ENCODE measurements at regions not wholly inside any gene's neighbourhood (a gene's known extent, or its start where the extent isn't known, plus 50 kb on each side); places are given as distances from the start of the nearest gene placed in this dataset.

- H3K4me3 ChIP-seq: no peak overlapping the region
- ATAC-seq: no peak
- Mint-ChIP-seq H3K36me3 (ENCODE audit: low read depth) (no peaks in the 10 kb centered on the region), H3K9me3 (no peaks in the 10 kb centered on the region), H3K4me3 (no peak overlapping the region), H3K27me3 (ENCODE audit: insufficient read depth, low read depth, poor library complexity) (no peaks in the 10 kb centered on the region), H3K27ac (no peak overlapping the region), H3K4me1 (0 out of 3 replicates have a peak, but pooled peaks cover 5% of the 10 kb centered on the region)
- H3K4me2 ChIP-seq: no peak overlapping the region
- H4K20me1 ChIP-seq (replicated peaks; ENCODE audit: insufficient read depth): no peaks in the 10 kb centered on the region
- H3F3A ChIP-seq (replicated peaks; ENCODE audit: low read depth): no peaks in the 10 kb centered on the region
- no peaks in the 10 kb centered on the region for H3K36me3 ChIP-seq (ENCODE audit: insufficient read depth)
- no peaks in the 10 kb centered on the region; the same call in 1 of the 2 replicates for H3K9me2 ChIP-seq (ENCODE audit: insufficient read depth)
- TF ChIP-seq EZH2phosphoT487 (IDR thresholded peaks at IDR 0.05; ENCODE audit: unreplicated experiment): no peak
- no peak for TF ChIP-seq CTCF (conservative IDR thresholded peaks at IDR 0.05; ENCODE audit: low read depth in 2 of 2)
- no peak for TF ChIP-seq NANOG (IDR thresholded peaks at IDR 0.05; ENCODE audit: borderline replicate concordance)
- TF ChIP-seq REST (IDR thresholded peaks at IDR 0.05; ENCODE audit: unreplicated experiment): no peak
- no peak for TF ChIP-seq POLR2AphosphoS5 (IDR thresholded peaks at IDR 0.05; ENCODE audit: low read depth)
- H3K27ac ChIP-seq (ENCODE audit: low read depth): no peak overlapping the region
- H2AFZ ChIP-seq: no peak overlapping the region
- H3K79me2 ChIP-seq (replicated peaks; ENCODE audit: insufficient read depth): no peaks in the 10 kb centered on the region
- DNase-seq (ENCODE audit: low spot score): no peak
- H3K27me3 ChIP-seq (ENCODE audit: insufficient read depth): no peaks in the 10 kb centered on the region
- no peaks in the 10 kb centered on the region for H3K4me1 ChIP-seq (ENCODE audit: insufficient read depth)
Measured at GRCh38 chr14:84726471-84726870, 803.5 kb upstream of the FLRT2 start.

- peaks cover 4% of the 10 kb centered on the region; the same call in 1 of the 3 replicates for H3K36me3 Mint-ChIP-seq (ENCODE audit: low read depth)
- Histone ChIP-seq H3F3A (replicated peaks; ENCODE audit: low read depth) (no peaks in the 10 kb centered on the region), H3K36me3 (ENCODE audit: insufficient read depth) (no peaks in the 10 kb centered on the region), H3K79me2 (replicated peaks; ENCODE audit: insufficient read depth) (no peaks in the 10 kb centered on the region), H3K27ac (ENCODE audit: low read depth) (no peak overlapping the region), H3K4me1 (ENCODE audit: insufficient read depth) (peaks cover 12% of the 10 kb centered on the region; the same call in 1 of the 2 replicates), H3K27me3 (ENCODE audit: insufficient read depth) (no peaks in the 10 kb centered on the region), H4K20me1 (replicated peaks; ENCODE audit: insufficient read depth) (no peaks in the 10 kb centered on the region), H3K9me2 (ENCODE audit: insufficient read depth) (no peaks in the 10 kb centered on the region), H3K4me2 (no peak overlapping the region), H3K4me3 (no peak overlapping the region), H2AFZ (no peak overlapping the region)
- no peaks in the 10 kb centered on the region for H3K27me3 Mint-ChIP-seq (ENCODE audit: insufficient read depth, low read depth, poor library complexity)
- peaks cover 6% of the 10 kb centered on the region; the same call in 2 of the 3 replicates for H3K9me3 Mint-ChIP-seq
- peak overlapping the region; percentile 3; the same call in 1 of the 2 replicates for H3K27ac Mint-ChIP-seq
- ATAC-seq (no peak), DNase-seq (ENCODE audit: low spot score) (no peak)
- peaks cover 23% of the 10 kb centered on the region; the same call in 2 of the 3 replicates for H3K4me1 Mint-ChIP-seq
- H3K4me3 Mint-ChIP-seq: no peak overlapping the region
- TF ChIP-seq POLR2AphosphoS5 (IDR thresholded peaks at IDR 0.05; ENCODE audit: low read depth) (no peak), REST (IDR thresholded peaks at IDR 0.05; ENCODE audit: unreplicated experiment) (no peak)
Measured at GRCh38 chr14:84749191-84749955, 780.6 kb upstream of the FLRT2 start.

Data from GM23338 (cell line).